GM18868 (cell line): ENCODE measurements at regions not wholly inside any gene's neighbourhood (a gene's known extent, or its start where the extent isn't known, plus 50 kb on each side); places are given as distances from the start of the nearest gene placed in this dataset.

Experiments used
- ATAC-seq: cut with Tn5 transposase; IDR thresholded peaks from one replicate; pipeline ENCODE4 v1.9.1; 2021; ENCODE audit warnings: mild to moderate bottlenecking, moderate library complexity; ENCODE audit not compliant: unreplicated experiment

GRCh38 chr5:6039111-6039510, 339.2 kb downstream of the MED10 start:
- no peak for ATAC-seq

- no peak for ATAC-seq
Measured at GRCh38 chr5:6036006-6036405, 342.3 kb downstream of the MED10 start.

GRCh38 chr5:6029811-6030271, 348.5 kb downstream of the MED10 start:
- no peak for ATAC-seq

- ATAC-seq, result no peak
Measured at GRCh38 chr5:6026766-6027406, 351.5 kb downstream of the MED10 start.

- ATAC-seq, result no peak
Measured at GRCh38 chr5:6019612-6020011, 358.7 kb downstream of the MED10 start.

GRCh38 chr5:6013506-6013905, 364.8 kb downstream of the MED10 start:
- ATAC-seq, result no peak

- ATAC-seq, result no peak
Measured at GRCh38 chr5:6011199-6011598, 367.1 kb downstream of the MED10 start.

- ATAC-seq, result no peak
Measured at GRCh38 chr5:6006838-6007314, 371.5 kb downstream of the MED10 start.

- ATAC-seq, result no peak
Measured at GRCh38 chr5:6003040-6003825, 375.1 kb downstream of the MED10 start.

- ATAC-seq, result no peak
Measured at GRCh38 chr5:6000867-6001266, 377.5 kb downstream of the MED10 start.

- no peak for ATAC-seq
Measured at GRCh38 chr5:5995819-5996218, 382.5 kb downstream of the MED10 start.

- ATAC-seq, result no peak
Measured at GRCh38 chr5:5986492-5987178, 391.7 kb downstream of the MED10 start.

- no peak for ATAC-seq
Measured at GRCh38 chr5:5985332-5985731, 393.0 kb downstream of the MED10 start.

GRCh38 chr5:5983261-5983980, 394.9 kb downstream of the MED10 start:
- ATAC-seq, result no peak

- ATAC-seq, result no peak
Measured at GRCh38 chr5:5981562-5981961, 396.8 kb downstream of the MED10 start.

- ATAC-seq, result no peak
Measured at GRCh38 chr5:5980538-5980895, 397.8 kb downstream of the MED10 start.

GRCh38 chr5:5979761-5980537, 398.4 kb downstream of the MED10 start:
- ATAC-seq, result no peak

GRCh38 chr5:5979377-5979760, 399.0 kb downstream of the MED10 start:
- no peak for ATAC-seq

- no peak for ATAC-seq
Measured at GRCh38 chr5:5978501-5979376, 399.6 kb downstream of the MED10 start.
